GM19328 (cell line): ENCODE measurements at regions not wholly inside any gene's neighbourhood (a gene's known extent, or its start where the extent isn't known, plus 50 kb on each side); places are given as distances from the start of the nearest gene placed in this dataset.
"Not testable (repeated sequence)": the region's sequence is repeated elsewhere in the genome, so short reads cannot be mapped to it uniquely, and the experiment has no call there.

Experiments used
- ATAC-seq: cut with Tn5 transposase; IDR thresholded peaks from one replicate; pipeline ENCODE4 v1.9.1; 2021; ENCODE audit warnings: mild to moderate bottlenecking, moderate library complexity; ENCODE audit not compliant: unreplicated experiment

DNA sequence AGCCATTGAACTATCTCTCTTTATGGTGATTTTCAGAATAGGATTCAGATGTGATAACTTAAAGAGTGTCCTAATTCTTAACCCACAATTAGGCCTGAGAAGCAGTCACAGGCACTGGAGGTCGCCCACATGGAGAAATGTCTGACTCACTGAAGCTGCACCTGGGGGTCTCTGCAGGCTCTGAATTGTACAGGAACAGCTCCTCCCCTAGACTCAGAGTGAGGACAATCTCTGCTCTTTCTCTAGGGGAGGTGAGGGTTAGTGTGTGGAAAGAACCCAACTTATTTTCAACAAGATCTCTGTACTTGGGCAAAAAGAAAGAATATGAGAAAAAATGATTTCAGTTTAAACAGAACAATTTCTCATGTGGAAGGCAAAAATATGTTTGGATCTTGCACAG, 1124.6 kb downstream of the TMEM121 start:
- no peak for ATAC-seq

DNA sequence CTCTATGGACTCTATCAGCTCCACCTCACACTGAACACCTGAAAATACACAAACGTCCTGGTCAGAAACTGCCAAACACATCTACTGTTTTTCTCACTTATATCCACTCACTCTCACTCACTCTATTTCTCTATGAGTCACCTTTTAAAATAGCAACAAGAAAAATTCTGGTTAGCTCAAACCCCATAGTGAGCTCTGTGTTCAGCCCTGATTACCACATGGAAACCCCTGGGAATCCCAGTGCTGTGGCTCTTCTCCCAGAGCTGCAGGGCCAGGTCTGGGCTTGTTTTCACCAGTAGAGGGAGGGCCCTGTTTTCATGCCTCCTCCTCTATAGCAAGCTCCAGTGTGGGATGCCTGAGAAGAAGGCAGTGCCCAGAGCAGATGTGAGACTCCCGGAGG, 1126.1 kb downstream of the TMEM121 start:
- ATAC-seq: no peak

DNA sequence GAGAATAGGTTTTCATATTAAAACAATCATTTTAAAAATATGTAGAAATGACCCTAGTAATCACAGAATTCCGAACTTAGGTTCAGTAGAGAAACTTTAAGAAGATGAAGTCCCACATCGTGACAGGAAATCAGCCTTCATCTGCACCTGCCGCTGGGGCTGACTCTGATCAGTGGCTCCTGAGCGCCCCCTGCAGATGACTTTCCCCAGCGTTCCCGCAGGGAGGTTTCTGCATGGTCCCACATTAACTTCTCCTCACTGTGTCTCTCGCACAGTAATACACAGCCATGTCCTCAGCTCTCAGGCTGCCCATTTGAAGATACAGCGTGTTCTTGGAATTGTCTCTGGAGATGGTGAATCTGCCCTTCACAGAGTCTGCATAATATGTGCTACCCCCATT, 1131.1 kb downstream of the TMEM121 start:
- no peak for ATAC-seq

DNA sequence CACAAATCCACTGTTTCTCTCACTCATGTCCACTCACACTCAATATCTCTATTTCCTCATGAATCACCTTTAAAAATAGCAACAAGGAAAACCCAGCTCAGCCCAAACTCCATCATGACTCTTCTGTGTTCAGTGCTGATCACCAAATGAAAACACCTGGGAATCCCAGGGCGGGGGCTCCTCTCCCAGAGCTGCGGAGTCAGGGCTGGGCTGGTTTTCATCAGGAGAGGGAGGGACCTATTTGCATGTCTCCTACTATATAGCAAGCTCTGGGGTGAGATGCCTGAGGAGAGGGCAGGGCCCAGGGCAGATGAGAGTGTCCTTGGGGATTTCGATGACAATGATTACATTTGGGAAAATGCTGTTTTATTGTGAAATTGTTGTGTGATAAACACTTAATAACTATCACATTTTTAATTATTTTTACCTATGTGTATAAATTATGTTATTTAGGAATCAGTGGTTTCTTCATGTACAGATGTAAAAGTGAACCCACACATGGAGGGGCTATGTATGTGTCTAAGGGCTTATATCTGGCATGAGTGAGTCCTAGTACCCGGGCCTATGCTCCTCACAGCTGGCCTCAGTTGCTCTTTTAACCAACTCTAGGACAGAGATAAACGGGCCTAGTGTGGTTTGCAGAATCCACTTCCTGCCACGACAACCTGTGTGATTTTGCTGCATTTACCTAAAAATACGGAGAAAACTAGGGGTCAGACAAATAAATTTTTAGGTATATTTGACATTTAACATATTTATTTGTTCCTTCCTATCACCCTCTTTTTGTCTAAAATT, 1131.9 kb downstream of the TMEM121 start:
- ATAC-seq: not testable (repeated sequence)

DNA sequence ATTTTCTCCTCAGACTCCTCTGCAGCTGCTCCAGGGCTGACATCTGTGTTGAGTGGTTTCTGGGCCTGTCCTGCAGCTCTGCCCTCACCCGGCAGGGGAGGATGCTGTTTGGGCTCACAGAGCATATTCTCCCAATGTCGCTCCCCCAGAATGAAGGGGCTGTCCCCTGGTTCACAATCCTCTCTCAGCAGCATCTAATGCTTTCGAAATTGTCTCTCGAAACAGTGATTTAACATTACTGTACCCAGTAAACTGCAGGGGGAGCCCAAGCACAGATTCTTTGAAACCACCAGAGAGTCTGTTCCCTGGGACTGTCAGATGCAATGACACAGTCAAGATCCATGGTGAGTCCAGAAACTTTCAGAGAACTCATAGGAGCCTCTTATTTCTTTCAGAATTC, 1135.2 kb downstream of the TMEM121 start:
- not testable (repeated sequence) for ATAC-seq

DNA sequence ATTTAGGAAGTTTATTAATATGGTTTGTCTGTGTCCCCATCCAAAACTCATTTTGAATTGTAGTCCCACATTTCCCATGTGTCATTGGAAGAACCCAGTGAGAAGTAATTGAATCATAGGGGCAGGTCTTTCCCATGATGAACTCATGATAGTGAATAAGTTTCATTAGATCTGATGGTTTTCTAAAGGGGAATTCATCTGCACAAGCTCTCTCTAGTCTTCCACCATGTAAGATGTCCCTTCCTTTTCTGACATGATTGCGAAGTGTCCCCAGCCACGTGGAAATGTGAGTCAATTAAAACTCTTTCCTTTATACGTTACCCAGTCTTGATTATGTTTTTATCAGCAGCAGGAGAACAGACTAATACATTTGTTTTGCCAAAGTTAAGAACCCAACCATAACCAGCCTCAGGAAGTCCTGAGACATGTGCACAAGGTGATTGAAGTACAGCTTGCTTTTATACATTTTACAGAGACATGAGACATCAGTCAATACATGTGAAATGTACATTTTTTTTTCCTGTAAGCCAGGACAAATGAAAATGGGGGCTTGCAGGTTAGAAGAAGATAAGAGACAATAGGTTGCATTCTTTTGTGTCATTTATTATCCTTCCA, 1136.7 kb downstream of the TMEM121 start:
- ATAC-seq: no peak

DNA sequence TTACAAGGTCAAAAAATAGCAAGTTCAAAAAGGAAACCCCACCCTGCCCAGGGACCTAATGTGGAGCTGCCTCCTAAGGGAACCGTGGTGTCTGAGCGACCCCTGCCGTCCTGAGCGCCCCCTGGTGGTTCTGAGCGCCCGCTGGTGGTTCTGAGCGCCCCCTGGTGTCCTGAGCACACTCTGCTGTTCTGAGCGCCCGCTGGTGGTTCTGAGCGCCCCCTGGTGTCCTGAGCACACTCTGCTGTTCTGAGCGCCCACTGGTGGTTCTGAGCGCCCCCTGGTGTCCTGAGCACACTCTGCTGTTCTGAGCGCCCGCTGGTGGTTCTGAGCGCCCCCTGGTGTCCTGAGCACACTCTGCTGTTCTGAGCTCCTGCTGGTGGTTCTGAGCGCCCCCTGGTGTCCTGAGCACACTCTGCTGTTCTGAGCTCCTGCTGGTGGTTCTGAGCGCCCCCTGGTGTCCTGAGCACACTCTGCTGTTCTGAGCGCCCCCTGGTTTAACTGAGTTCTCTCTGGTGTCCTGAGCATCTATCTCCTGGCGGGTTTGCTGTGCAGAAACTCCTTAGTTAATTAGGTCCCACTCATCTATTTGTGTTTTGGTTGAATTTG, 1137.5 kb downstream of the TMEM121 start:
- not testable (repeated sequence) for ATAC-seq

DNA sequence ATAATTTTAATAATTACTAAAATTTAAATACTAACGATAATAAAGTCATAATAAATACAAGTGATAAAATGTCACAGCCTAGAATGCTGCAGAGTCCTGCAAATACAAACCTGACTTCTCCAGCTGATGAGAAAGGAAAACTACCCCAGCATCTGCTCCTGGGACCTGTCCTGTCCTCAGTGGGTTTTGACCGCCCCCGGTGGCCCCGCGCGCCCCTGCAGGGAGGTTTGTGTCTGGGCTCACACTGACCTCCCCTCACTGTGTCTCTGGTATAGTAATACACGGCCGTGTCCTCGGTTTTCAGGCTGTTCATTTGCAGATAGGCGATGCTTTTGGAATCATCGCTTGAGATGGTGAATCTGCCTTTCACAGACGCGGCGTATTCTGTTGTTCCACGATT, 1139.4 kb downstream of the TMEM121 start:
- no peak for ATAC-seq

DNA sequence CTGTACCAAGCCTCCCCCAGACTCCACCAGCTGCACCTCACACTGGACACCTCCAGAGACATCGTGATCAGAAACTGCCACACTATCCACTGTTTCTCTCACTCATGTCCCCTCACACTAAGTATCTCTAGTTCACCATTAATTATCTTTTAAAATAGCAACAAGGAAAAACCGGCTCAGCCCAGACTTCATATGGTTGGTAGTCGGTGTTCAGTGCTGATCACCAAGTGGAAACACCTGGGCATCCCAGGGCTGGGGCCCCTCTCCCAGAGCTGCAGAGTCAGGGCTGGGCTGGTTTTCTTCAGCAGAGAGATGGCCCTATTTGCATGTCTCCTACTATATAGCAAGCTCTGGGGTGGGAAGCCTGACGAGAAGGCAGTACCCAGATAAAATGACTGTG, 1140.0 kb downstream of the TMEM121 start:
- ATAC-seq: no peak

DNA sequence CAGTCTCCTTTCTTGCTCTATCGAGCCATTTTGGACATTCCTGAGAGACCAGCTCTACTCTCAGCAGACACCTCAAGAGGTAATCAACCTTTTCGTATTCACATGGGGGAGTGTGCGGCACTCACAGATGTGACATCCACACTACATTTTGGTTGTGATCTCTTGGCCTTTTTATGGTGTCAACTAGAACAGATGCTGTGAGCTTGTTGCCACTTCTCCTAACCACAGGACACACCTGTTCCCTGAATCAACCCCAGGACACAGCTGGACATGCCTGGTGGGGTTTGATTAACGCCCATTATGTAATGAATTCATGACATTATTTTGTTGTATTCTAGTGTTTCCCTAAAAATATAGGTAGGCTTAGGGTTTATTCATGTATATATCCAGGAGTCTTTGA, 1143.6 kb downstream of the TMEM121 start:
- no peak for ATAC-seq

DNA sequence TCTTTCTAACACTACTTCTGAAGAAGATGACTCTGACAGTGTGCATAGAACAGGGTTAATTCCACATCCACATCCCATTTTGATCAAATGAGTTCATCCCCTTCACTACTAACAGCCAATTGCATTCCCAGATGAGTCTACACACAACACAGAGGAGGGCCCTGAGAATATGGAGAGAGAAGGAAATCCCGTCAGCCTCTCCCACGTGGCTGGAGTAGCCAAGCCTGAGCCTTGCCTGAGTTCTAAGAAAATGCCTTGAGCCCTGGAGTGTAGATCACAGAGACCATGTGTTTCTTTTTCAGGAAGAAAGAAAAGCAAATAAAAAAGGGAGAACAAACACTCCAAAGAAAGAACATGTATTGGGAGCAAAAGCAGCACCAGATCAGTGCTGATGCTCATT, 1147.7 kb downstream of the TMEM121 start:
- not testable (repeated sequence) for ATAC-seq

DNA sequence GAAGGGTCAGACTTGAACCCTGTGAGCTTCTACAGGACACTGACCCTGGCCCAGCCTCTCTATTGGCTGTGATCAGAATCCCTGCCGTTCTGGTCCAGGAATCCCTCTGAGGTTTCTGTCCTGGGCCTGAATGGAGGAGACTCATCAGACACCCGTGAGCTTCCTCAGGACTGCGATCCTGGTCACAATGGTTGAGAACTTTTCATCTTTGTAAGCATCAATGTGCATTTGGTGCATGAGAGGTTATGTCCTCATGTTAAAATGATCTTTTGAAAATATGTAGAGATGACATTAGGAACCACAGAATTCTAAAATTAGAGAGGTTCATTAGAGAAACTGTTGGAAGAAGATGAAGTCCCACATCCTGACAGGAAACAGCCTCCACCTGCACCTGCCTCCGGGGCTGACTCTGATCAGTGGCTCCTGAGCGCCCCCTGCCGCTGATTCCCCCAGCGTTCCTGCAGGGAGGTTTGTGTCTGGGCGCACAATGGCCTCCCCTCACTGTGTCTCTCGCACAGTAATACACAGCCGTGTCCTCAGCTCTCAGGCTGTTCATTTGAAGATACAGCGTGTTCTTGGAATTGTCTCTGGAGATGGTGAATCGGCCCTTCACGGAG, 1148.2 kb downstream of the TMEM121 start:
- ATAC-seq: not testable (repeated sequence)

DNA sequence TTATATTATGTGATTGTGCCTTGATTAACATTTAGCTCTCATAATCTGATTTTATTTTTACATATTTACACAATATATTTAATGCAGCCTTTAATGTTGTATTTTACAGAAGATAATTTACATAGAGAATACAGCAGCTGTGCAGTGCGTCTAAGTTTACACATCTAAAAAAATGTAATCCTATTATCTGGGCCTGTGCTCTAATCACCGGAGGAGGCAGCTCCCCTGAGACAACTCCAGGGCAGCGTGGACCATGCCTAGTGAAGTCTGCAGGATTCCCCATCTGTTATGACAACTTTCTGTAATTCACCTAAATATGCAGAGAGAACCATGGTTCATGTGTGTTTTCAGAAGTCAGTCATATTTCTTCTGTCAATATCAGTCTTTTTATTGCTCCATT, 1149.3 kb downstream of the TMEM121 start:
- ATAC-seq: not testable (repeated sequence)

DNA sequence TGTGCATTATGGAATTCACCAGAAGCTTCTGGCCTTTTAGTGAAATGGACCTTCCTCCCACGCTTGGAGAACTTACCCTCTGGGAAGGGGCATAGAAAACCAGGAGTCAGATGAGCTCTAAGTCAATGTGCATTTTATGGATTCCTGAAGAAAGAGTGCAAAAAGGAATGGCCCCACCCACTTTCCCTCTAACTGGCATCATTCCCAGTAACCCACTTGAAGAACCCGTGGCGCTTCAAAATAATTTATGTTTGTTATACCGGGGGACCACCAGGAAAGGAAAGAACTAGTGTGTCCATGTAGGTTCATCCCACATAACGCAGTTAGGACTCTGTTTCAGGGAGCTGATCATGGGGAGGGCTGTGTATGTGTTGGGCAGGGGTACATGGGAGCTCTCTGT, 1153.4 kb downstream of the TMEM121 start:
- ATAC-seq: no peak

DNA sequence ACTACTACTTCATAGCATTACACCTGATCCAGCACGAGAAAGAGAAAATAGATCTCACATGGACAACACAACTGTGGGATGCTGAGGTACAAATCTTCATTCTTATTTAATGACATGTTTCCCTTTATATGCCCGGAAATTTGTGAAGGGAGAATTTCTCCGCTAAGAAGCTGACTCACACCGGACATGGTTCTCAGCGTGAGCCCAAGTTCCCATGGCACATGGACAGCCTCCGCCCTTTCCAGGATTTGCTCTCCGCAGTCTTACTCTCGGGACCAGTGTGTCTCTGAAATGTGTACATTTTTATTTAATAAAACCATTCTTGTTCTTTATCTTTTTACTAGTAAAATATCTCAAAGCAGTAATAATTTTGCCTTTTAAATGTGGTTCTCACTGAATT, 1154.8 kb downstream of the TMEM121 start:
- no peak for ATAC-seq

DNA sequence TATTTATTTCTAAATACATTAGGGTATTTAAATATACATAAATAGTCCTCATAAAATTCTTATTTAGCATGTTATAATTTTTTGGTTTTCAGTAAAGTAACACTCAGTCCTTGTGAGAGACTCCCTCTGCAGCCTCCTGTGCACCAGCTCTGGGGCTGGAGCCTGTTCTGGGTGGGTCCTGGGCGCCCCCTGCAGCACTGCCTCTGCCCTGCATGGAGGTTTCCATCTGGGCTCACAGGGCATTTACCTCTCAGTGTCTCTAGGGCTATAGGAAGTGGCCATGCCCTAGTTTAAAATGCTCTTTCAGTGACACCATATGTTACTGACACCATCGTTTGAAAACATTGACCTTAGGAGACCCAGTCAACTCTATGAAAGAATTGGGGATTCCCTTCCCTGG, 1155.2 kb downstream of the TMEM121 start:
- ATAC-seq: no peak

DNA sequence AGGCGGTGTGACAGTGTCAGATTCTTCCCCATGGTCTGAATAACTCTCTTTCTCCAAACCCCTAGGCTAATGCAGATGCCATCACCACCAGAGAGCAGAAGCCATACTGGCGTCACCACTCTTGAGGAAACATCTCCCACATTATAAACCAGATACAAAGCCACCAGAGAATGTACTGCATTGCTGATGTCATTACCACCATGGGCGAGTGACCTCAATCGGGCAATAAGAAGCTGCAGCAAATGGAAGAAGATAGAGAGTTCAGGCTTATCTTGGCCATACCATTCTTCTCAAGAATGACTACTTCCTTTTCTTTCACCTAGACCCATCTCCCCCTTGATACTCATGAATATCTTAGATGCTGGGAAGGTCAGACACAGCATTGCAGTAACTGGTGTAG, 1157.2 kb downstream of the TMEM121 start:
- no peak for ATAC-seq

DNA sequence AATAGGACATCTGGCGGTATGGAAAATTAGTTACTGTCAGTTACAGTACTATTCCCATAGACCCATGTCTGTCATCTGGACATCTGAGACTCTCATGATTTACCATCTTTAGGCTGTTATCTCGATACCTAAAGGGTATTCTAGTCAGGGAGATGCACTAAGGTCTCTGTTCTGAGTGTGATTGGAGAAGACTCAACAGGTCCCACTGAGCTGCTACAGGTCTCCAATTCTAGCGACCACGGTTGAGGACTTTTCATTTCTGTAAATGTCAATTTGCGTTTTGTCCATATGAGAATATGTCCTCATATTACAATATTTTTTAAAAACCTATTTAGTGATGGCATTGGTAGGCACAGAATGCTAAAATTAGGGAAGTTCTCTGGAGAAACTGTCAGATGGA, 1160.2 kb downstream of the TMEM121 start:
- no peak for ATAC-seq

DNA sequence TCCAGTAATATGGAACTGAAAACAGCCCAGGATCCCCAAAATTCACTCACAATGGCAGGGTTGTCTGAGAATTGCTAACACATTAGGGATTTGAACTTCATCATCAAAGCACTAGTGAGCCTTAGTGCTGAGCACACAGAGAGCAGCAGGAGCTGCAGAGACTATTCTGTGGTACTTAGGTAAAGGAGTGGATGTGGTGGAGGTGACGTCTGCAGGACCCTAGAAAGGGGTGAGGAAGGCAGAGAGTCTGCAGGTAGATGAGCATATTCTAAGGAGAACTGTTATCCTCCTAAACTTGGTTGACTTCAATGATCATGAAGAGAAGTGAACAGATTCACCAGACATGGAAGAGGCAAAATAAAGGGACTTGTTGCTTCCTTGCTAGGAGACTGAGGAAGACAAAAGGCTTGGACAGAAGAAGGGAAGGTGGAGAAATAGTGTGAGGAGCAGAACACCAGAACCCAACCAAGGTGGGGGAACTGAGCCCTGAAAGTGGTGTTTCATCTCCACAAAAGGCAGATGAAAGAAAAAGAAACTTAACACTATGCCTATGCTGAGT, 1164.0 kb downstream of the TMEM121 start:
- ATAC-seq: no peak

DNA sequence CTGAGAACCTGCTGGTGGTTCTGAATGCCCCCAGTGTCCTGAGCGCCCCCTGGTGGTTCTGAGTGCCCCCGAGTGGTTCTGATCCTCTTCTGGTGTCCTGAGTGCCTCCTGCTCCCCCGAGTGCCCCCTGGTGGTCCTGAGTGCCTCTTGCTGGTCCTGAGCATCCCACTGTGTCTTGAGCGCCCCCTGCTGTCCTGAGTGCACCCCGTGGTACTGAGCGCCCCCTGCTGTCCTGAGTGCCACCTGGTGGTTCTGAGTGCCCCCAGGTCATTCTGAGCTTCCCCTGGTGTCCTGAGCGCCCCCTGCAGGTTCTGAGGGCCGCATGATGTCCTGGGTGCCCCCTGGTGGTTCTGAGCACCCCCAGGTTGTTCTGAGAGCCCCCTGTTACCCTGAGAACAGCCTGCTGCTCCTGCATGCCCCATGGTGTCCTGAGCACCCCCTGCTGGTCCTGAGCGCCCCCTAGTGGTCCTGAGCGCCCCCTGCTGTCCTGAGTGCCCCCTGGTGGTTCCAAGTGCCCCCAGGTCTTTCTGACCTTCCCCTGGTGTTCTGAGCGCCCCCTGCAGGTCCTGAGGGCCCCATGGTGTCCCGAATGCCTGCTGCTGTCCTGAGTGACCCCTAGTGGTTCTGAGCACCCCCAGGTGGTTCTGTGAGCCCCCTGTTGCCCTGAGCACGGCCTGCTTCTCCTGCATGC, 1165.4 kb downstream of the TMEM121 start:
- ATAC-seq: peak; percentile 54
